WERI-Rb-1 (cell line): ENCODE measurements at regions not wholly inside any gene's neighbourhood (a gene's known extent, or its start where the extent isn't known, plus 50 kb on each side); places are given as distances from the start of the nearest gene placed in this dataset.

Experiments used
- DNase-seq: peaks from one replicate; pipeline ENCODE4 v3.0.0-alpha.2; 2020
- H3K27ac ChIP-seq: fragments of 250-450 bp; sonication (Bioruptor Pico); 2 replicates; pipeline ENCODE4 v1.5.1; 2020; ENCODE audit warnings: mild to moderate bottlenecking, moderate library complexity
- H3K27me3 ChIP-seq: fragments of 250-450 bp; sonication (Bioruptor Pico); 2 replicates; pipeline ENCODE4 v1.5.1; 2021; ENCODE audit warnings: mild to moderate bottlenecking, low read depth, moderate library complexity; ENCODE audit not compliant: insufficient read depth, severe bottlenecking
- H3K36me3 ChIP-seq: fragments of 250-450 bp; sonication (Bioruptor Pico); 2 replicates; pipeline ENCODE4 v1.5.1; 2020; ENCODE audit warnings: mild to moderate bottlenecking, moderate library complexity
- H3K4me3 ChIP-seq: 2 replicates; pipeline ENCODE4 v1.5.1; 2011; ENCODE audit warnings: low read depth, mild to moderate bottlenecking, control low read depth, low read length
- H3K9me3 ChIP-seq: fragments of 250-450 bp; sonication (Bioruptor Pico); 2 replicates; pipeline ENCODE4 v1.5.1; 2021; ENCODE audit warnings: mild to moderate bottlenecking, moderate library complexity; ENCODE audit not compliant: severe bottlenecking
- TF ChIP-seq, protein P1 (sequence below): IDR thresholded peaks from 2 replicates; pipeline ENCODE4 v1.5.1; 2011; ENCODE audit warnings: low read depth, mild to moderate bottlenecking, control low read depth, inconsistent platforms, low read length

DNA sequence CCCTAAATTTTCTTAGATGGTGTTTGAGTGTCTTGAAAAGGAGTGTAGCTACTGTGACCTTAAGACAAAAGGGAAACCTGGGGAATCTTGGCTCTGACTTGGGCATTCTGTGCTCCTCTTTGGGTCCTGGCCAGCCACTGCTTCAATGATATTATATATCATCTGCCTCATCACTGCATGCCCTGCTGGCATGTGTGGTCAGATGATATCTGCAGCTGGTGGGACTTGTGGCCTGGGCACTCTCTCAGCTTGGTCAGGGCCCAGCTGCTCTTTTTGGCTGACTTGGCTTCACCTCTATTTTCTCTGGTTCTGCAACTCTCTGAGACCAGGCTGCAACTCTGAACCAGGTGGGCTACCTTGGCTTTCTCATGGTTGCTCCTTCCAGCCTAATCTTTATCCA lies 446.1 kb upstream of the RARB start:
- Histone ChIP-seq H3K9me3 (no peaks in the 10 kb centered on the region), H3K27me3 (no peaks in the 10 kb centered on the region), H3K36me3 (no peaks in the 10 kb centered on the region), H3K27ac (no peak overlapping the region), H3K4me3 (no peak overlapping the region)
- TF ChIP-seq, protein P1, sequence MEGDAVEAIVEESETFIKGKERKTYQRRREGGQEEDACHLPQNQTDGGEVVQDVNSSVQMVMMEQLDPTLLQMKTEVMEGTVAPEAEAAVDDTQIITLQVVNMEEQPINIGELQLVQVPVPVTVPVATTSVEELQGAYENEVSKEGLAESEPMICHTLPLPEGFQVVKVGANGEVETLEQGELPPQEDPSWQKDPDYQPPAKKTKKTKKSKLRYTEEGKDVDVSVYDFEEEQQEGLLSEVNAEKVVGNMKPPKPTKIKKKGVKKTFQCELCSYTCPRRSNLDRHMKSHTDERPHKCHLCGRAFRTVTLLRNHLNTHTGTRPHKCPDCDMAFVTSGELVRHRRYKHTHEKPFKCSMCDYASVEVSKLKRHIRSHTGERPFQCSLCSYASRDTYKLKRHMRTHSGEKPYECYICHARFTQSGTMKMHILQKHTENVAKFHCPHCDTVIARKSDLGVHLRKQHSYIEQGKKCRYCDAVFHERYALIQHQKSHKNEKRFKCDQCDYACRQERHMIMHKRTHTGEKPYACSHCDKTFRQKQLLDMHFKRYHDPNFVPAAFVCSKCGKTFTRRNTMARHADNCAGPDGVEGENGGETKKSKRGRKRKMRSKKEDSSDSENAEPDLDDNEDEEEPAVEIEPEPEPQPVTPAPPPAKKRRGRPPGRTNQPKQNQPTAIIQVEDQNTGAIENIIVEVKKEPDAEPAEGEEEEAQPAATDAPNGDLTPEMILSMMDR, result no peak
- no peak for DNase-seq

DNA sequence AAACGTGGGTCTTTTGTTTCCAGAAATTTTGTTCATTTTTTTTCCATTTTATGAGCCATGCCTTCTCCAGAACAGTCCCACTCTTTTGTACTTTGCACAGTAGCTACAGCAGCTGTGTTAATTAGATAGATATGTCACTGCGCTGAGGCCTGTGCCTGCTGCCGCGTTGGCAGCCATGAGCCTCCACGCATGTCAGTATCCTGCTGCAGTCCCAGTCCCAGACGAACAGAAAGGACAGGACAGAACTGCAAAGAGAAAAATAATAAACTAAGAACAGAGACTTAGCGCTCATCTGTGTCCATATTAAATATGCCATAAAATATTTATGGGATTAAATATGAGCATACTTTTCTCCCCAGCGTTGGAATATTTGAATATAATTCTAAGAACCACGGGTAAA lies 442.4 kb upstream of the RARB start:
- H3K36me3 ChIP-seq, result no peaks in the 10 kb centered on the region
- TF ChIP-seq, protein P1, result no peak
- DNase-seq, result no peak
- H3K27ac ChIP-seq, result no peak overlapping the region
- H3K27me3 ChIP-seq, result no peaks in the 10 kb centered on the region
- H3K9me3 ChIP-seq, result no peaks in the 10 kb centered on the region
- no peak overlapping the region for H3K4me3 ChIP-seq

DNA sequence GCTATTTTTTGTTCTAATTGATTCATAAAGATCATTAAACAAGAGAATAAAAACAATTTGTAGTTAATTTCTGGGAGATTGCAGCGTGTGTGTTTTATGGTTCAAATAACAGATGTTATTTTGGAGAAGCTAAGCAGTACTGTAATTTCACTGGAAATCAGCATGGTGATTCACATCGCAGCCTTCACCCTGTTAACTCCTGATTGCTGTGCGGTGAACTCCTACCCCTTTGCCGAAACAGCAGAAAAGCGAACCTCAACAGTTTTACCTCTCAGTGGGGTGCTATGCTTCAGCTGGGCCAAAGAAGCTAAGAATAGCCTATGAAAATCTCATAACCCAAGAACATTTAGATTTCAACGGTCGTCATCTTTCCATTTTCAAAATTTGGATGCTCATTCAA lies 441.5 kb upstream of the RARB start:
- TF ChIP-seq, protein P1, result no peak
- DNase-seq, result no peak
- no peaks in the 10 kb centered on the region for H3K36me3 ChIP-seq
- H3K9me3 ChIP-seq, result no peaks in the 10 kb centered on the region
- H3K27ac ChIP-seq, result no peak overlapping the region
- H3K4me3 ChIP-seq, result no peak overlapping the region
- no peaks in the 10 kb centered on the region for H3K27me3 ChIP-seq

DNA sequence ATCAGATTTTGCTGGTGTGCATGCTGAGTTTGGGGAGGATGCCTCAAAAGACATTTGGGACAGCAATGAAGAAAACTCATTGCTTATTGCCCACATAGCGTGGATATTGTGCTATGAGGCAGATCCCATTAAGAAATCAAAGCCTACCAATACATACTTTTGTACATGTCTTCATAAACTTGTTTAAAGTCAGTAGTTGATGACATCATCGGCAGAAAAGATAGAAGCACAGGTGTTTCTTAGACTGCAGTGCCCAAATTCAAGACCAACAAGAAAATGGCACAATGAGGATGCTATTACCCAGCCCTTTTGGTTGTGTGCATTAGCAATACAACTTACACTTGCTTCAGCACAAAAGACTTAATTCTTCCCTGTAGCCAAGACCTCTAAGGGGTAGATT lies 428.7 kb upstream of the RARB start:
- Histone ChIP-seq H3K9me3 (no peaks in the 10 kb centered on the region), H3K36me3 (no peaks in the 10 kb centered on the region), H3K27ac (no peak overlapping the region), H3K27me3 (no peaks in the 10 kb centered on the region), H3K4me3 (no peak overlapping the region)
- TF ChIP-seq, protein P1, result no peak
- DNase-seq, result no peak

DNA sequence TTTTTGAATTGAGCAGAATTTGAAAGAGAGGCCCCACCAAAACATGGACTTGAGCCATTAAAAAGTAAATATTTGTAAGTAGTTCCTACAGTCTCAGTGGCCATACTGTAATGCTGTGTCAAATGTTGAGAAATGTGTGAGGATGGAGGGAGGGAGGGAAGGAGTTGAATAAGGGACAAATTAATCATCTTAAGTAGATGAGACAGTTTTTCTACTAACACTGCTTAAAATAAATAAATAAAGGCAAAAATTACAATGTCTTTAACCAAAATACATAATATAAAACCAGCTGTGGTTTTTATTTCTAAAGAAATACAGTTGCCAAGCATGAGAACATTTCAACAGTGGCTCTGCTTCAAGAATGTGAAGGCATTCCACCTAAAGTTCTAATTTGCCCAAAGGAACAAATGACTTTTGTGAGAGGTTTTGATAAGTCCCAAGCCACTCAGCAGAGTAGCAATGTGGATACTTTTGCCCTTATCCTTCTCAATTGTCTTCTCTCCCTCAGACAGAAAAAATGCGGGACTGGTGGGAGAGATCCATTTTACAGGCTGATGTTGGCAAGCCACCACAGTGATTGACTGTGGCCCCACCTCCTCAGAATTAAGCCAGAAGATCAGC lies 427.0 kb upstream of the RARB start:
- Histone ChIP-seq H3K27me3 (no peaks in the 10 kb centered on the region), H3K9me3 (no peaks in the 10 kb centered on the region), H3K36me3 (no peaks in the 10 kb centered on the region), H3K4me3 (no peak overlapping the region), H3K27ac (no peak overlapping the region)
- TF ChIP-seq, protein P1, result no peak
- no peak for DNase-seq

DNA sequence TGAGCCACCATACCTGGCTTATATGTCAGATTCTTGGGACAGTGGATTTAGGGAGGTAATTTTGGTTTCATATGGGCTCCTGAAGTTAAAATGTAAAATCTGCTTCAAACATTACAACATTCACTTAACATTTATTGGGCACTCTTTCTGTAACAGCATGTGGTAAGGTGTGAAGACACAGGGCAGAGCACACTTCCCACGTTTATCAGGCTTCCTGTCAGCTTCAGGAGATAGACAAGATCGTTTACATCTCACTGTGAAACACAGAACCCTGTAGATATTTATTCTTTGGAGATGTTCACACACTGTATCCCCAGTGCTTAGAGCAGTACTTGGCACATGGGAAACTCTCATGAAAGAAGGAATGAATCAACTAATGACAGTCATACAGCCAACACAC lies 426.0 kb upstream of the RARB start:
- TF ChIP-seq, protein P1, result no peak
- no peak for DNase-seq
- no peaks in the 10 kb centered on the region for H3K9me3 ChIP-seq
- H3K4me3 ChIP-seq, result no peak overlapping the region
- H3K27me3 ChIP-seq, result no peaks in the 10 kb centered on the region
- H3K27ac ChIP-seq, result no peak overlapping the region
- no peaks in the 10 kb centered on the region for H3K36me3 ChIP-seq
